OCI-LY3 (cell line): ENCODE measurements at regions not wholly inside any gene's neighbourhood (a gene's known extent, or its start where the extent isn't known, plus 50 kb on each side); places are given as distances from the start of the nearest gene placed in this dataset.

ENCODE experiments used
- CTCF ChIP-seq: fragments of 200-600, 300-600 bp; sonication (generic); IDR thresholded peaks from 2 replicates; pipeline ENCODE4 v1.5.1; 2014; ENCODE audit warnings: antibody characterized with exemption, low read length, low read depth
- EZH2phosphoT487 ChIP-seq: fragments of 200-600 bp; shearing (Covaris generic); IDR thresholded peaks from 2 replicates; pipeline ENCODE4 v1.6.1; 2018; ENCODE audit warnings: antibody characterized with exemption, mixed run types, low read depth

GRCh38 chr14:83632375-83632774 is 1897.6 kb upstream of the FLRT2 start:
- no peak for TF ChIP-seq CTCF
- TF ChIP-seq EZH2phosphoT487, result no peak
